ENCODE measurements at regions not wholly inside any gene's neighbourhood (a gene's known extent, or its start where the extent isn't known, plus 50 kb on each side); places are given as distances from the start of the nearest gene placed in this dataset. TPM values are rescaled to one million over a fixed set of nuclear protein-coding genes. Genes with fewer than 3 reads are reported as not detected.

DNA sequence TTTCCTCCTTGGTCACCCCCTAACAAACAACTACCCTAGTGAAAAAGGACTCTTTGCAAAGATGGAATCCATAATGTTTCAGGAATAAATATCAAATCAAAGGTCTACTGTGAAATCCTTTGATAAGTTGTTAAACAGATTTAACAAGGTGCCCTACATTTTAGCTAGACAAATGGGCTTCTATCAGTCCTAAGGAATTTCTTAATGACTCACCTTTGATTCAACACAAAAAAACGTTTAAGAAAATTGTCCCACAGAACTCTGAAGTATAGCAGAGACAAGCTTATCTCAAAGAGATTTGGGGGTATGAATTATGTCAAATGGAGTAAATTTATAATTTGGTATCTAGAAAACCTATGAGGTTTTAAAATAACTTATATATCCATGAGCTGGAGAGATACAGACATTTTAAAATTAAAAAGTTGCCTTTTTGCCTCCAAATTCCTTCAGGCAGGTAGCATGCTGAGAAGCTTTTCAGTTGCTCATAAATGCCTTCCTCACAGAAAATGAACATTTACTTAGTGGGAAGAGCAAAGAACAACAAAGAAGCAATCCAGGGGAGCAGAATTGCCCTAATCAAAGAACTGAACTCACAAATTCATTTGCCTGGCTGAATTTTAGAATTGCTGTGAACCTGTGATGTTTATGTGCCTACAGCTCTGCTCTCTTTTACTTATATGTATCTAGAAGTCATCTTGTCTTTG is 649.3 kb downstream of the STPG2 start:
- H3K4me3 ChIP-seq (ENCODE audit: low read depth, low read length): no peak overlapping the region
- no peak for DNase-seq (ENCODE audit: low read depth)
- TF ChIP-seq, protein P1, sequence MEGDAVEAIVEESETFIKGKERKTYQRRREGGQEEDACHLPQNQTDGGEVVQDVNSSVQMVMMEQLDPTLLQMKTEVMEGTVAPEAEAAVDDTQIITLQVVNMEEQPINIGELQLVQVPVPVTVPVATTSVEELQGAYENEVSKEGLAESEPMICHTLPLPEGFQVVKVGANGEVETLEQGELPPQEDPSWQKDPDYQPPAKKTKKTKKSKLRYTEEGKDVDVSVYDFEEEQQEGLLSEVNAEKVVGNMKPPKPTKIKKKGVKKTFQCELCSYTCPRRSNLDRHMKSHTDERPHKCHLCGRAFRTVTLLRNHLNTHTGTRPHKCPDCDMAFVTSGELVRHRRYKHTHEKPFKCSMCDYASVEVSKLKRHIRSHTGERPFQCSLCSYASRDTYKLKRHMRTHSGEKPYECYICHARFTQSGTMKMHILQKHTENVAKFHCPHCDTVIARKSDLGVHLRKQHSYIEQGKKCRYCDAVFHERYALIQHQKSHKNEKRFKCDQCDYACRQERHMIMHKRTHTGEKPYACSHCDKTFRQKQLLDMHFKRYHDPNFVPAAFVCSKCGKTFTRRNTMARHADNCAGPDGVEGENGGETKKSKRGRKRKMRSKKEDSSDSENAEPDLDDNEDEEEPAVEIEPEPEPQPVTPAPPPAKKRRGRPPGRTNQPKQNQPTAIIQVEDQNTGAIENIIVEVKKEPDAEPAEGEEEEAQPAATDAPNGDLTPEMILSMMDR (IDR thresholded peaks at IDR 0.05; ENCODE audit: insufficient read depth, low read length): no peak

DNA sequence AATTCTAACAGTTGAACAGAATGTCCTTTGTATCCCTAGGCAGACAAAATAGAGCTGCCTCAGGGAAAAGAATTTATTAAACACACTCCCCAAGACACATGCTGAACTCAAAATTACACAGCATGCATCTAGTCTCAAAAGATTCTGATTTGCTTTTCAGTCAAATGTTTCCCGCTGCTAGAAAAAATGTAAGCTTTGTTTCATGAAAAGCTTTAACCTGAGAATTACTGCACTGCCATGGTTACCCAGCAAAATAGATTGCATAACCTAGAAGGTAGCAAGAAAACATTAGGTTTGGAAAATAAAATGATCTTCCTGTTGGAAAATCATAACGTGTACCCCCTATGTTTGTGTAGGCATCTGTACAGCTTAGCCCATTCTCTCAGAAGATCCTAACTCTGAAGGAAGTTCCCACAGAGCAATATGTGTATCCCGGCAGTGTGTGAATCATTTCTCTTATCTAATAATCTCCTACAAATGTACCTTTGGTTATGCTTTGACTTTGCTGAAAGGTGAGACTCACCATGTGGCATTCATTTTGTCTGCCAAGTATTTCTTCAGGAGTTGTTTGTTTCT is 646.9 kb downstream of the STPG2 start:
- no peak for DNase-seq (ENCODE audit: low read depth)
- TF ChIP-seq, protein P1 (IDR thresholded peaks at IDR 0.05; ENCODE audit: insufficient read depth, low read length): no peak

DNA sequence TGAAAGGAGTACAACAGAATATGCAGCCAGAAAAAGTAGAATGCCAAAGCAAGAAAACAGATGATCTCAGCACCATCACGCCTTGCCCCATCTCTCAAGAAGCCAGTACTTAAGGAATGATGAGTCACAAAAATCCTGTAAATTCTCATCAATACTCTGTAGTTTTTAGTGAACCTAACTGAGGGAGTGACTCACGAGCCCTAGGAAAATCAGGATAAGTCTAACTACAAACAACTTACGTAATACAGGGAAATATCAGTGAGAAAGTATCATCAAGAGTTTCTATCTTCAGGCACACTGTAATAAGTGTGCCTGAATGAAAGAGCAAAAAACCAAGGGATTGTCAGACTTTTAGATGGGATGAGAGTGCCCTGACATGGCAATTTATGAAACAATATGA is 644.4 kb downstream of the STPG2 start:
- TF ChIP-seq, protein P1 (IDR thresholded peaks at IDR 0.05; ENCODE audit: insufficient read depth, low read length): no peak
- no peak overlapping the region for H3K4me3 ChIP-seq (ENCODE audit: low read depth, low read length)
- DNase-seq (ENCODE audit: low read depth): peak; percentile 64

More for the DNA sequence above, 646.9 kb downstream of the STPG2 start:
- H3K4me3 ChIP-seq (ENCODE audit: low read depth, low read length): no peak overlapping the region

DNA sequence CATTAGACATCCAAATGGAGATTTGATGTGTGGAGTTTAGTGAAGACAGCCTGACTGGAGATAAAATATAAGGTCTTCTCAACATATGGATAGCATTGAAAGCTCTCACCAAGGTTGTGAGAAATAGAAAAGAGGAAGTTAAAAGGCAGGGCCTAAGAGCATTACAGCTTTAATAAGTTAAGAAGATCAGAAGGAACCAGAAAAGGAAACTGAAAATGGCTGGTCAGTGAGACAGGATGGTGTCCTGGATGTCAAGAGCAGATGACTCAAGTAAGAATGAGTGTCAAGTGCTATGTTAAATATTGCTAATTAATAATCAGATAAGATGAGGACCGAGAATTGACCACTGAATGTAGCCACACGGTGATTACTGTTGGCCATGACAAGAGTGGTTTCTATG is 642.9 kb downstream of the STPG2 start:
- TF ChIP-seq, protein P1 (IDR thresholded peaks at IDR 0.05; ENCODE audit: insufficient read depth, low read length): no peak
- H3K4me3 ChIP-seq (ENCODE audit: low read depth, low read length): no peak overlapping the region
- DNase-seq (ENCODE audit: low read depth): no peak

DNA sequence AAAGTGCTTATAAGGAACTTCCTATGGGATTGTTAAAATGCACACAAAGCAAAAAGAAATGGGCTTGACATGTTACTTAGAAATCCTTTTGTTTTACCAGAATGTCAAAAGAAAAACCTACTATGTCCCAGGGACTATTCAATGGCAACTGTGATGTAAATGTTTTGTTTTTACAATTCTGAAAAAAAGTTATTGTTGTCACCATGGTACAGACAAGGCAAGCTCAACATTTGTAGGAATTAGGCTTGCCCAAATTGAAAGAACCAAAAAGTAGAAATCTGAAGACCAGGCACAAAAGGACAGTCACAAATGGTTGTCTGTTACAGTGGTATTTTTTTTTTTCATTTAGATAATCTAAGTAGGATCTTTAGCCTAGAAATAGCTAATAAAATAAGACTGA is 638.6 kb downstream of the STPG2 start:
- DNase-seq (ENCODE audit: low read depth): no peak
- no peak overlapping the region for H3K4me3 ChIP-seq (ENCODE audit: low read depth, low read length)
- TF ChIP-seq, protein P1 (IDR thresholded peaks at IDR 0.05; ENCODE audit: insufficient read depth, low read length): no peak

DNA sequence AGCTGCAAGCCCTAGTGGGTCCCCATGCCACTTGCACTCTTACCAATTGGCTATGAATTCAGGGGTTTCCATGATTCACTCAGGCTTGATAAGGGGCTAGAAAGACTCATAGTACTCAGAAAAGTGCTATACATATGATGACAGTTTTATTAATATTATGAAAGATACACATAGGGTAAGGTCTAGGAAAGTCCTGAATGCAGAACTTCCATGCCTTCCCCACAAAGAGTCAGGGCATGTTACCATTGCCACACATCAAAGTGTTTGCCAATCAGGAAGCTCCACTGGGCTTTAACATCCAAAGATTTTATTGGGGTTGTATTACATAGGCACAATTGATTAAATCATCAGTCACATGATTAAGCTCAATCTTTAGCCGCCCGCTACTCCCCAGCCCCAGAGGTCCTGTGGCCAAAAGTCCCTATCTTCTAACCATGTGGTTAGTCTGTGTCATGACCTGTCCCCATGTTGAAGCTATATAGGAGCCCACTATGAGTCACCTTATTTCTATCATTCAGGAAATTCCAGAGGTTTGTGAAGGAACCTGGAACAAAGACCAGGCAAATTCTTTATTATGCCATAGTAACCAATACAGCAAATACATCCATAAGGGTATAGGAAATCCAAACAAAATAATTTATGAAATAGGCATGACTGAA is 635.6 kb downstream of the STPG2 start:
- TF ChIP-seq, protein P1 (IDR thresholded peaks at IDR 0.05; ENCODE audit: insufficient read depth, low read length): no peak
- peak; percentile 8 for DNase-seq (ENCODE audit: low read depth)
- H3K4me3 ChIP-seq (ENCODE audit: low read depth, low read length): no peak overlapping the region

Small RNAs in the stretch of these regions (small RNA-seq; reads per million reads assigned to genes)
- 0.19 reads per million for gene COX7A2P2
- not detected for gene RNU6-34P

Measured in fibroblast of the aortic adventitia (primary cell).